PC-9 (cell line): ENCODE measurements at regions not wholly inside any gene's neighbourhood (a gene's known extent, or its start where the extent isn't known, plus 50 kb on each side); places are given as distances from the start of the nearest gene placed in this dataset.

Experiments used
- EZH2 ChIP-seq: fragments of 200-600 bp; sonication (generic); IDR thresholded peaks from 2 replicates; pipeline ENCODE4 v1.8.0; 2017; ENCODE audit warnings: antibody characterized with exemption, low read depth
- TF ChIP-seq, protein P1 (sequence below): fragments of 200-600 bp; sonication (generic); conservative IDR thresholded peaks from 2 replicates; pipeline ENCODE4 v1.6.1; 2017; ENCODE audit warnings: mixed run types, antibody characterized with exemption, mild to moderate bottlenecking, moderate library complexity

DNA sequence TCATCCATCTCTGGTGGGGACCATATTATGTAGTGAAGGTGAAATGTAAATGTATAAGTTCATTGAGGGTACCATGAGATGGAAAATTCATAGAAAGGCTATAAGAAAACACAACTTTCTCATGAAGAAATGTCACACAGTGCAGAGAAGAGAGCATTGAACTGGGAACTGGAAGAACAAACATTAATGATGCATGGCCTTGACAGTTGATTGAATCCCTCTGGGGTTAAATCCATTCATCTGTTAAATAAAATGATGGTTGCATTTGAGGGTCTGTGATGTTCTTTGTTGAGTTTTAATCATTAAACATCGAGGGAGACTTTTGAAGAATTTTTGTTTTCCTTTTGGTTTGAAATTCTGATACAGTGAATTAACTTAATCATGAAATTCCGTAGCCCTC, 1401.4 kb downstream of the FAM181B start:
- TF ChIP-seq EZH2: no peak
- TF ChIP-seq, protein P1, sequence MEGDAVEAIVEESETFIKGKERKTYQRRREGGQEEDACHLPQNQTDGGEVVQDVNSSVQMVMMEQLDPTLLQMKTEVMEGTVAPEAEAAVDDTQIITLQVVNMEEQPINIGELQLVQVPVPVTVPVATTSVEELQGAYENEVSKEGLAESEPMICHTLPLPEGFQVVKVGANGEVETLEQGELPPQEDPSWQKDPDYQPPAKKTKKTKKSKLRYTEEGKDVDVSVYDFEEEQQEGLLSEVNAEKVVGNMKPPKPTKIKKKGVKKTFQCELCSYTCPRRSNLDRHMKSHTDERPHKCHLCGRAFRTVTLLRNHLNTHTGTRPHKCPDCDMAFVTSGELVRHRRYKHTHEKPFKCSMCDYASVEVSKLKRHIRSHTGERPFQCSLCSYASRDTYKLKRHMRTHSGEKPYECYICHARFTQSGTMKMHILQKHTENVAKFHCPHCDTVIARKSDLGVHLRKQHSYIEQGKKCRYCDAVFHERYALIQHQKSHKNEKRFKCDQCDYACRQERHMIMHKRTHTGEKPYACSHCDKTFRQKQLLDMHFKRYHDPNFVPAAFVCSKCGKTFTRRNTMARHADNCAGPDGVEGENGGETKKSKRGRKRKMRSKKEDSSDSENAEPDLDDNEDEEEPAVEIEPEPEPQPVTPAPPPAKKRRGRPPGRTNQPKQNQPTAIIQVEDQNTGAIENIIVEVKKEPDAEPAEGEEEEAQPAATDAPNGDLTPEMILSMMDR: no peak
